Osteocyte (in vitro differentiated cells): ENCODE measurements at regions not wholly inside any gene's neighbourhood (a gene's known extent, or its start where the extent isn't known, plus 50 kb on each side); places are given as distances from the start of the nearest gene placed in this dataset.

Experiments
- DNase-seq: peaks from one replicate; pipeline ENCODE4 v3.0.0; 2021; ENCODE audit warnings: mixed read lengths; ENCODE audit not compliant: unreplicated experiment; ENCODE audit errors: extremely low spot score
- H3K27ac Mint-ChIP-seq: one replicate; pipeline ENCODE4 v1.8.0; 2021; ENCODE audit warnings: mild to moderate bottlenecking, mixed read lengths; ENCODE audit not compliant: unreplicated experiment
- H3K27me3 Mint-ChIP-seq: one replicate; pipeline ENCODE4 v1.8.0; 2021; ENCODE audit warnings: mixed read lengths; ENCODE audit not compliant: unreplicated experiment
- H3K36me3 Mint-ChIP-seq: one replicate; pipeline ENCODE4 v1.8.0; 2021; ENCODE audit warnings: mixed read lengths; ENCODE audit not compliant: unreplicated experiment
- H3K4me1 Mint-ChIP-seq: one replicate; pipeline ENCODE4 v1.8.0; 2021; ENCODE audit warnings: mixed read lengths; ENCODE audit not compliant: unreplicated experiment
- H3K4me3 Mint-ChIP-seq: one replicate; pipeline ENCODE4 v1.8.0; 2021; ENCODE audit warnings: mild to moderate bottlenecking, moderate library complexity, mixed read lengths; ENCODE audit not compliant: unreplicated experiment
- H3K9me3 Mint-ChIP-seq: one replicate; pipeline ENCODE4 v1.8.0; 2021; ENCODE audit warnings: mixed read lengths; ENCODE audit not compliant: unreplicated experiment
- TF ChIP-seq, protein P1 (sequence below): fragments of 200-600 bp; sonication (generic); IDR thresholded peaks from 2 replicates; pipeline ENCODE4 v1.5.0; 2021; ENCODE audit warnings: antibody characterized with exemption, mild to moderate bottlenecking, moderate library complexity

DNA sequence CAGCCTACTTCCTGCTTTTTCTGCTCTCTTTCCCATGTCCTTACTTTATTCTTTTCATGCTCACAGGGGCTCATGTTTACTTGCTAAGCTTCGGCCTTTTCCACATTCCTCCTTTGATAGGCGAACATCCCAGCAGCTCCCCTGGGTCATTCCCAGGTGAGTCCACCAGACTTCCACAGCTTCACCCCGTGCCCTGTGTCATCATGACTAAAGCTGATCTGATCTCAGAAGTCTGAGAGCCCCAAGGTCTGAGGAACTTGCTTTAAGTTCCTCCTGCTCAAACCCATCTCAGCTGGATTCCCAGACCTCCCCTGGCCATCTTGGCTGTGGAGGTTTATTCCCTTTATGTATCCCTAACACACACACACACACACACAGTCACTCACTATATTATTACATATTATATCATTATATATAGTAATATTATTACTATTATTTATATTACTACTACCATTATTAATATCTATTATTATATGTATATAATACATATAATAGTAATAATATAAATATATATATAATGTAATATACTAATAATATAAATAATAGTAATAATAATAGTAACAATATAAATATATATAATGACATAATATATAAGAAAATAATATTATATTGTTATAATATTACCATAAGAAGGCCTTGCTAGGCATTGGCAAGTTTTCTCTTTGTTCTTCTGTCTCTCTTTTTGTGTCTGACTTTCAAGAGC lies 295.9 kb downstream of the PTEN start:
- H3K4me1 Mint-ChIP-seq = peaks cover 33% of the 10 kb centered on the region
- H3K36me3 Mint-ChIP-seq = no peaks in the 10 kb centered on the region
- H3K4me3 Mint-ChIP-seq = no peak overlapping the region
- peak overlapping the region; percentile 25 for H3K27ac Mint-ChIP-seq
- H3K9me3 Mint-ChIP-seq = no peaks in the 10 kb centered on the region
- no peaks in the 10 kb centered on the region for H3K27me3 Mint-ChIP-seq
- DNase-seq = no peak
- TF ChIP-seq, protein P1, sequence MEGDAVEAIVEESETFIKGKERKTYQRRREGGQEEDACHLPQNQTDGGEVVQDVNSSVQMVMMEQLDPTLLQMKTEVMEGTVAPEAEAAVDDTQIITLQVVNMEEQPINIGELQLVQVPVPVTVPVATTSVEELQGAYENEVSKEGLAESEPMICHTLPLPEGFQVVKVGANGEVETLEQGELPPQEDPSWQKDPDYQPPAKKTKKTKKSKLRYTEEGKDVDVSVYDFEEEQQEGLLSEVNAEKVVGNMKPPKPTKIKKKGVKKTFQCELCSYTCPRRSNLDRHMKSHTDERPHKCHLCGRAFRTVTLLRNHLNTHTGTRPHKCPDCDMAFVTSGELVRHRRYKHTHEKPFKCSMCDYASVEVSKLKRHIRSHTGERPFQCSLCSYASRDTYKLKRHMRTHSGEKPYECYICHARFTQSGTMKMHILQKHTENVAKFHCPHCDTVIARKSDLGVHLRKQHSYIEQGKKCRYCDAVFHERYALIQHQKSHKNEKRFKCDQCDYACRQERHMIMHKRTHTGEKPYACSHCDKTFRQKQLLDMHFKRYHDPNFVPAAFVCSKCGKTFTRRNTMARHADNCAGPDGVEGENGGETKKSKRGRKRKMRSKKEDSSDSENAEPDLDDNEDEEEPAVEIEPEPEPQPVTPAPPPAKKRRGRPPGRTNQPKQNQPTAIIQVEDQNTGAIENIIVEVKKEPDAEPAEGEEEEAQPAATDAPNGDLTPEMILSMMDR = no peak

DNA sequence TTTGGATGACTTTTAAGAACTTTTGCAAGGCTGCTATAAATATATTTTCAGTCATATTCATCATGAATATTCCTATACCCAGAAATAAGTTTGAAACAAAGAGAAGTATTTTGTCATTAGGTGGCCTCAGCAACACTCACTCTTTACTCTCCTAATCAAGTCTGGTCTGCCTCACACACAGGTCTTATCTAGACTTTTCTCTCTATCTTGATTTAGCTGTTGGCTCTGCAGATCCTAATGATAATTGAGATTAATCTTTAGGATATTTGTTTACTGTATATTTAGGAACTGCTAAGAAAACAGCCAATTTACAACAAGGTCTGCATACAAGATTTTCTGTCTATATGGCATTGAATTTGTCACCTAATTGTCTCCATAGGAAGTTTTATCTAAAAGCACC lies 297.6 kb downstream of the PTEN start:
- Mint-ChIP-seq H3K4me1 (peaks cover 43% of the 10 kb centered on the region), H3K9me3 (no peaks in the 10 kb centered on the region), H3K36me3 (no peaks in the 10 kb centered on the region), H3K27me3 (no peaks in the 10 kb centered on the region), H3K4me3 (no peak overlapping the region), H3K27ac (no peak overlapping the region)
- no peak for DNase-seq
- TF ChIP-seq, protein P1 = no peak

- H3K9me3 Mint-ChIP-seq = no peaks in the 10 kb centered on the region
- no peak for DNase-seq
- peaks cover 42% of the 10 kb centered on the region for H3K4me1 Mint-ChIP-seq
- H3K27me3 Mint-ChIP-seq = no peaks in the 10 kb centered on the region
- TF ChIP-seq, protein P1 = no peak
- no peaks in the 10 kb centered on the region for H3K36me3 Mint-ChIP-seq
- no peak overlapping the region for H3K4me3 Mint-ChIP-seq
- H3K27ac Mint-ChIP-seq = no peak overlapping the region
These were observed 298.3 kb downstream of the PTEN start for GRCh38 chr10:88161756-88162155.

DNA sequence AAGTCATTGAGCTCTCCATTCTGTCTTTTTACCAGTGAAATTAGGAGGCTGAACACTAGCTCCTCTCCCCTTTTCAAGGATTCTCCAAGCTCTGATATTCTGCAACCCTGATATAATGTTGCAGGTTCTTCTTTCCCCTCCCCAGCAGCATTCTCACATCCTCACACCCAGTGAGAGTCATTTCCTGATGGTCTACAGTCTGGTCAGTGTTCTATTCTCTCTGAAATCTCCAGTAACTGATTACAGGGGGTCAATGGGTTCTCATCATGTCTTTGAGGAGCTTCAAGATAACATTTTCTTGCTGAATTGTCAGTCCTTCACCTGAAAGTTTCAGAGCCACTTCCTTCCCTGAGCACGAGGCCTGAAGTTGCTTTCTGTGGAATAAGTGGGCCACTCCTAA lies 299.4 kb downstream of the PTEN start:
- H3K4me1 Mint-ChIP-seq = peaks cover 38% of the 10 kb centered on the region
- no peaks in the 10 kb centered on the region for H3K27me3 Mint-ChIP-seq
- DNase-seq = no peak
- TF ChIP-seq, protein P1 = no peak
- H3K4me3 Mint-ChIP-seq = no peak overlapping the region
- no peaks in the 10 kb centered on the region for H3K36me3 Mint-ChIP-seq
- no peaks in the 10 kb centered on the region for H3K9me3 Mint-ChIP-seq
- no peak overlapping the region for H3K27ac Mint-ChIP-seq

DNA sequence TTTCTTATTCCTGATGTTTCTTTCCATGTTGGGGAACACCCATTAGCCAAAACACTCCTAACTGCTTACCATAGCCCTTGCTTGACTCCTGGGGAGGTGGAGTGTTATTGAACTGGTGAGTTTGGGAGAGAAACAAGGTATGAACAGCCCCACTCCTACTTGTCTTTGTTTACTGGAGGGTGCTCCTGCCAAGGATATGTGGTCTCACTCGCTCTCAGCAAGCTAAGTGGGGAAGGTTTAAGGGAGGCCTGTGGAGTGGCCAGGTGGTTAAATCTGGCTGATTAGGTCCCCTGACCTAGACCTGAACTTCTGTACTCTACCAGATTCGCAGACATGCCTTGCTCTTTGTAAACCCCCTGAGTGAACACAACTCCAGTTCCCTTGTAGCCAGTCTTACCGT lies 300.1 kb downstream of the PTEN start:
- Mint-ChIP-seq H3K36me3 (no peaks in the 10 kb centered on the region), H3K4me3 (no peak overlapping the region), H3K27ac (no peak overlapping the region), H3K27me3 (no peaks in the 10 kb centered on the region), H3K9me3 (peaks cover 2% of the 10 kb centered on the region), H3K4me1 (peaks cover 31% of the 10 kb centered on the region)
- no peak for DNase-seq
- TF ChIP-seq, protein P1 = no peak
